ENCODE measurements at regions not wholly inside any gene's neighbourhood (a gene's known extent, or its start where the extent isn't known, plus 50 kb on each side); places are given as distances from the start of the nearest gene placed in this dataset.

- Histone ChIP-seq H3K9me3 (ENCODE audit: control insufficient read depth, insufficient read depth, low read length) (no peaks in the 10 kb centered on the region), H3K36me3 (ENCODE audit: insufficient read depth, low read length) (no peaks in the 10 kb centered on the region), H3K9ac (ENCODE audit: low read depth, low read length) (no peak overlapping the region), H3K4me1 (ENCODE audit: insufficient read depth, low read length) (no peaks in the 10 kb centered on the region)
These were observed 56.8 kb upstream of the ECI2 start for GRCh38 chr6:4192173-4192572.

- no peak overlapping the region for H3K9ac ChIP-seq (ENCODE audit: low read depth, low read length)
- no peaks in the 10 kb centered on the region for H3K9me3 ChIP-seq (ENCODE audit: control insufficient read depth, insufficient read depth, low read length)
- H3K36me3 ChIP-seq (ENCODE audit: insufficient read depth, low read length), result no peaks in the 10 kb centered on the region
- H3K4me1 ChIP-seq (ENCODE audit: insufficient read depth, low read length), result no peaks in the 10 kb centered on the region
These were observed 55.9 kb upstream of the ECI2 start for GRCh38 chr6:4191271-4191721.

DNA sequence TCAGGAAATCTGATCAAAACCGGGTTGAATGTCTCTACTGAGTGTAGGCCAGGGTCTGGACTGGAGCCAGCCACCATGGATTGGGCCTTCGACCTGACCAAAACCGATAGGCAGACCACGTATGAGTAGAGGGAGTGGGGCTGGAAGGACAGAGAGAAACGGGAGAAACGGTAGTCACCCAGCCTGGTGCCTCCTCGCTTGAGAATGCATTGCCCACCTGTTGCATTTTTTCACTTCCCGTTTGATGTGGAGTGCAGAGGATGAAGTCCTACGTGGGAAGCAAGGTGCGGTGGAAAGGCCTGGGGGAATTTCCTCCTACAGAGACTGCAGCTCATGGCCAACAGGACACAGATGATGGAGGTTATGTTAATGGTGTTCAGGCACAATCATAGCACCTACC lies 53.9 kb upstream of the ECI2 start:
- H3K4me1 ChIP-seq (ENCODE audit: insufficient read depth, low read length), result no peaks in the 10 kb centered on the region
- H3K9ac ChIP-seq (ENCODE audit: low read depth, low read length), result no peak overlapping the region
- H3K9me3 ChIP-seq (ENCODE audit: control insufficient read depth, insufficient read depth, low read length), result no peaks in the 10 kb centered on the region
- H3K36me3 ChIP-seq (ENCODE audit: insufficient read depth, low read length), result no peaks in the 10 kb centered on the region

GRCh38 chr6:4188801-4189200 lies 53.4 kb upstream of the ECI2 start:
- no peaks in the 10 kb centered on the region for H3K4me1 ChIP-seq (ENCODE audit: insufficient read depth, low read length)
- H3K9ac ChIP-seq (ENCODE audit: low read depth, low read length), result no peak overlapping the region
- no peaks in the 10 kb centered on the region for H3K9me3 ChIP-seq (ENCODE audit: control insufficient read depth, insufficient read depth, low read length)
- no peaks in the 10 kb centered on the region for H3K36me3 ChIP-seq (ENCODE audit: insufficient read depth, low read length)

GRCh38 chr6:4187480-4187879 lies 52.1 kb upstream of the ECI2 start:
- H3K36me3 ChIP-seq (ENCODE audit: insufficient read depth, low read length), result no peaks in the 10 kb centered on the region
- H3K9me3 ChIP-seq (ENCODE audit: control insufficient read depth, insufficient read depth, low read length), result no peaks in the 10 kb centered on the region

DNA sequence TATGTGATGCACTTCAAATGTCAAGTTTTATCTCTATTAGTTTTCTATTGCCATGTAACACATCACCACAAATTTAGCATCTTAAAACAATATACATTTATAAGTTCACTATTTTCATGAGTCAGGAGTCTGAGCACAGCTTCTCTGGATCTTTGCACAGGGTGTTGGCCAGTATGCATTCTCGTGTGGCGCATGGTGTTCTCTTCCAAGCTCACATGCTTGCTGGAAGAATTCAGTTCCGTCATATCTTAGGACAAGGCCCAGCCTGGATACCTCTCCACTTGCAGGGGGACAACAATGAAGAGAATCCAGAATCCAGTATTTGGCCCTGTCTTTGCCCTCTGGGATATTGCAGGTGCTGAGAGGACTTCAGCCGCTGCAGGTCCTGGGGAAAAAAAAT lies 51.0 kb upstream of the ECI2 start:
- H3K9me3 ChIP-seq (ENCODE audit: control insufficient read depth, insufficient read depth, low read length), result no peaks in the 10 kb centered on the region
- H3K9ac ChIP-seq (ENCODE audit: low read depth, low read length), result no peak overlapping the region
- no peaks in the 10 kb centered on the region for H3K36me3 ChIP-seq (ENCODE audit: insufficient read depth, low read length)
- H3K4me1 ChIP-seq (ENCODE audit: insufficient read depth, low read length), result no peaks in the 10 kb centered on the region

More at GRCh38 chr6:4187480-4187879, 52.1 kb upstream of the ECI2 start:
- H3K9ac ChIP-seq (ENCODE audit: low read depth, low read length), result no peak overlapping the region
- H3K4me1 ChIP-seq (ENCODE audit: insufficient read depth, low read length), result no peaks in the 10 kb centered on the region

DNA sequence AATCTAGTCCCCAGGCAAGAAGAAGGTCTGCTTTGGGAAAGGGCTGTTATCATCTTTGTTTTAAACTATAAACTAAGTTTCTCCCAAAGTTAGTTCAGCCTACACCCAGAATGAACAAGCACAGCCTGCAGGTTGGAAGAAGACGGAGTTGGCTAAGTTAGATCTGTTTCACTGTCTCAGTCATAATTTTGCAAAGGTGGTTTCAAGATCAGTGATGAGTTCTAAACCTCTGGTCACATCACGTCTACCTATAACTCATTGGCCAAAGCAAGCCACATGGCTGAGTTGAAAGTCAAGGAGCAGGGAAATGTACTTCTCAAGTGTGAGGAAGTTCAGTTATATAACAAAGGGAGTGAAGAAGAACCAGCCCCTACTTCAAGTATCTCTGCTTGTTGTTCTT lies 50.5 kb upstream of the ECI2 start:
- Histone ChIP-seq H3K9ac (ENCODE audit: low read depth, low read length) (no peak overlapping the region), H3K4me1 (ENCODE audit: insufficient read depth, low read length) (no peaks in the 10 kb centered on the region), H3K36me3 (ENCODE audit: insufficient read depth, low read length) (no peaks in the 10 kb centered on the region), H3K9me3 (ENCODE audit: control insufficient read depth, insufficient read depth, low read length) (no peaks in the 10 kb centered on the region)

DNA sequence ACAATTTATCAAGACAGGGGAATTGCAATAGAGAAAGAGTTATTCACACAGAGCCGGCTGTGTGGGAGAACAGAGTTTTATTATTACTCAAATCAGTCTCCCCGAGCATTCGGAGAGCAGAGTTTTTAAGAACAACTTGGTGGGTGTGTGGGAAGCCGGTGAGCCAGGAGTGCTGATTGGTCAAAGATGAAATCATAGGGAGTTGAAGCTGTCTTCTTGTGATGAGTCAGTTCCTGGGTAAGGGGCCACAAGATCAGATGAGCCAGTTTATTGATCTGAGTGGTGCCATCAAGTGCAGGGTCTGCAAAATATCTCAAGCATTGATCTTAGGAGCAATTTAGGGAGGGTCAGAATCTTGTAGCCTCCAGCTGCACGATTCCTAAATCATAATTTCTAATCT lies 50.0 kb upstream of the ECI2 start:
- Histone ChIP-seq H3K9ac (ENCODE audit: low read depth, low read length) (no peak overlapping the region), H3K9me3 (ENCODE audit: control insufficient read depth, insufficient read depth, low read length) (no peaks in the 10 kb centered on the region), H3K4me1 (ENCODE audit: insufficient read depth, low read length) (no peaks in the 10 kb centered on the region), H3K36me3 (ENCODE audit: insufficient read depth, low read length) (no peaks in the 10 kb centered on the region)

Data from ES-I3 (cell line).